Neural cell (in vitro differentiated cells): ENCODE measurements at regions not wholly inside any gene's neighbourhood (a gene's known extent, or its start where the extent isn't known, plus 50 kb on each side); places are given as distances from the start of the nearest gene placed in this dataset.

Source experiments
- H2AFZ ChIP-seq: fragments of 200-600, 300-800 bp; sonication (generic), shearing (Covaris generic); 2 replicates; pipeline ENCODE4 v1.6.0; 2014; ENCODE audit warnings: low read depth, mild to moderate bottlenecking, antibody characterized with exemption, low read length, moderate library complexity
- H3F3A ChIP-seq: fragments of 200-600 bp; shearing (Covaris generic); 2 replicates; pipeline ENCODE4 v1.6.1; 2016; ENCODE audit warnings: mild to moderate bottlenecking, moderate library complexity, mixed read lengths, antibody characterized with exemption, low read length; ENCODE audit not compliant: insufficient read depth, poor library complexity, severe bottlenecking
- H3K27ac ChIP-seq: fragments of 200-600, 300-800 bp; sonication (generic), shearing (Covaris generic); 2 replicates; pipeline ENCODE4 v1.5.1; 2014; ENCODE audit warnings: mild to moderate bottlenecking, low read length, moderate library complexity
- H3K27me3 ChIP-seq: fragments of 300-800, 200-600 bp; sonication (generic), shearing (Covaris generic); 2 replicates; pipeline ENCODE4 v1.6.0; 2014; ENCODE audit warnings: mild to moderate bottlenecking, low read depth, low read length, moderate library complexity; ENCODE audit not compliant: insufficient read depth
- H3K36me3 ChIP-seq: fragments of 300-800, 200-600 bp; sonication (generic), shearing (Covaris generic); 2 replicates; pipeline ENCODE4 v1.5.1; 2014; ENCODE audit warnings: mild to moderate bottlenecking, antibody characterized with exemption, low read length, moderate library complexity; ENCODE audit not compliant: insufficient read depth
- H3K4me2 ChIP-seq: fragments of 300-800, 200-600 bp; sonication (generic), shearing (Covaris generic); 2 replicates; pipeline ENCODE4 v1.6.0; 2014; ENCODE audit warnings: mild to moderate bottlenecking, low read length
- H3K4me3 ChIP-seq: fragments of 300-800, 200-600 bp; sonication (generic), shearing (Covaris generic); 2 replicates; pipeline ENCODE4 v1.5.1; 2014; ENCODE audit warnings: mild to moderate bottlenecking, low read length, moderate library complexity
- H3K79me2 ChIP-seq: fragments of 200-600 bp; shearing (Covaris generic); replicated peaks from 2 replicates; pipeline ENCODE4 v1.6.0; 2014; ENCODE audit warnings: mild to moderate bottlenecking, low read length, moderate library complexity; ENCODE audit not compliant: insufficient read depth
- H3K9ac ChIP-seq: fragments of 300-800, 200-600 bp; sonication (generic), shearing (Covaris generic); 2 replicates; pipeline ENCODE4 v1.6.1; 2016; ENCODE audit warnings: mild to moderate bottlenecking, low read length, mixed read lengths
- H3K9me2 ChIP-seq: fragments of 200-600 bp; shearing (Covaris generic); 2 replicates; pipeline ENCODE4 v1.6.1; 2016; ENCODE audit warnings: mild to moderate bottlenecking, low read length, mixed read lengths; ENCODE audit not compliant: insufficient read depth
- H3K9me3 ChIP-seq: fragments of 200-600, 300-800 bp; sonication (generic), shearing (Covaris generic); 2 replicates; pipeline ENCODE4 v1.6.1; 2016; ENCODE audit warnings: mild to moderate bottlenecking, mixed run types, low read length, moderate library complexity, mixed read lengths
- H4K20me1 ChIP-seq: fragments of 200-600 bp; shearing (Covaris generic); 2 replicates; pipeline ENCODE4 v1.6.1; 2016; ENCODE audit warnings: mild to moderate bottlenecking, mixed run types; ENCODE audit not compliant: insufficient read depth
- CTCF ChIP-seq: fragments of 450-650 bp; IDR thresholded peaks from 2 replicates; pipeline ENCODE4 v1.5.1; 2014; ENCODE audit warnings: antibody characterized with exemption, mild to moderate bottlenecking, moderate library complexity; ENCODE audit not compliant: poor library complexity, severe bottlenecking
- EP300 ChIP-seq: fragments of 450-650 bp; conservative IDR thresholded peaks from 2 replicates; pipeline ENCODE4 v1.6.1; 2014; ENCODE audit warnings: antibody characterized with exemption, mild to moderate bottlenecking, moderate library complexity; ENCODE audit not compliant: poor library complexity, severe bottlenecking
- EZH2 ChIP-seq: fragments of 200-600, 300-800 bp; shearing (Covaris generic), sonication (generic); IDR thresholded peaks from 2 replicates; pipeline ENCODE4 v1.6.1; 2014; ENCODE audit warnings: antibody characterized with exemption, low read length, borderline replicate concordance, mild to moderate bottlenecking; ENCODE audit not compliant: insufficient read depth, poor library complexity, severe bottlenecking
- MXI1 ChIP-seq: fragments of 450-650 bp; conservative IDR thresholded peaks from 2 replicates; pipeline ENCODE4 v1.6.1; 2014; ENCODE audit warnings: antibody characterized with exemption, mild to moderate bottlenecking; ENCODE audit not compliant: poor library complexity, severe bottlenecking
- POLR2AphosphoS5 ChIP-seq: IDR thresholded peaks from 2 replicates; pipeline ENCODE4 v1.6.1; 2012
- RAD21 ChIP-seq: fragments of 450-650 bp; conservative IDR thresholded peaks from 2 replicates; pipeline ENCODE4 v1.6.1; 2014; ENCODE audit warnings: antibody characterized with exemption, mild to moderate bottlenecking, moderate library complexity
- REST ChIP-seq: IDR thresholded peaks from 2 replicates; pipeline ENCODE4 v1.6.1; 2012; ENCODE audit warnings: borderline replicate concordance
- SMC3 ChIP-seq: fragments of 450-650 bp; conservative IDR thresholded peaks from 2 replicates; pipeline ENCODE4 v1.6.1; 2014; ENCODE audit warnings: antibody characterized with exemption, mild to moderate bottlenecking, moderate library complexity; ENCODE audit not compliant: poor library complexity
- TAF1 ChIP-seq: IDR thresholded peaks from 2 replicates; pipeline ENCODE4 v1.6.1; 2012; ENCODE audit warnings: low read depth

- no peaks in the 10 kb centered on the region for H3K27me3 ChIP-seq
- TF ChIP-seq MXI1, result no peak
- TF ChIP-seq CTCF, result no peak
- no peak for TF ChIP-seq TAF1
- no peak for TF ChIP-seq REST
- TF ChIP-seq RAD21, result no peak
- no peak for TF ChIP-seq SMC3
- TF ChIP-seq EZH2, result no peak
- no peak for TF ChIP-seq POLR2AphosphoS5
- TF ChIP-seq EP300, result no peak
- no peaks in the 10 kb centered on the region for H3K9me3 ChIP-seq
- no peak overlapping the region for H2AFZ ChIP-seq
- H3K27ac ChIP-seq, result no peak overlapping the region
- no peaks in the 10 kb centered on the region for H3F3A ChIP-seq
- no peak overlapping the region for H3K9ac ChIP-seq
- no peak overlapping the region for H3K4me3 ChIP-seq
- no peaks in the 10 kb centered on the region for H4K20me1 ChIP-seq
- no peaks in the 10 kb centered on the region for H3K9me2 ChIP-seq
- H3K79me2 ChIP-seq, result no peaks in the 10 kb centered on the region
- no peak overlapping the region for H3K4me2 ChIP-seq
- no peaks in the 10 kb centered on the region for H3K36me3 ChIP-seq
Observed at GRCh38 chr12:18008642-18009041, 81.4 kb downstream of the RERGL start.

GRCh38 chr12:17999174-17999801 lies 90.7 kb downstream of the RERGL start:
- Histone ChIP-seq H3K36me3 (peaks cover 3% of the 10 kb centered on the region), H3K9me2 (no peaks in the 10 kb centered on the region), H3K9ac (no peak overlapping the region), H3K27ac (no peak overlapping the region), H3K9me3 (peaks cover 13% of the 10 kb centered on the region), H3F3A (no peaks in the 10 kb centered on the region), H3K79me2 (no peaks in the 10 kb centered on the region), H4K20me1 (no peaks in the 10 kb centered on the region), H3K27me3 (no peaks in the 10 kb centered on the region), H3K4me3 (no peak overlapping the region), H3K4me2 (no peak overlapping the region), H2AFZ (no peak overlapping the region)
- TF ChIP-seq TAF1 (no peak), CTCF (no peak), RAD21 (no peak), SMC3 (no peak), MXI1 (no peak), REST (no peak), POLR2AphosphoS5 (no peak), EZH2 (no peak), EP300 (no peak)
